Muscle of back (tissue), 3 donors: ENCODE measurements at regions not wholly inside any gene's neighbourhood (a gene's known extent, or its start where the extent isn't known, plus 50 kb on each side); places are given as distances from the start of the nearest gene placed in this dataset.
"Not testable (repeated sequence)": the region's sequence is repeated elsewhere in the genome, so short reads cannot be mapped to it uniquely, and the experiment has no call there.

Source experiments
- DNase-seq, 3 donors: peaks; one replicate each; pipeline versions ENCODE4 v3.0.0 to v3.0.0-alpha.2; 2013

- DNase-seq = no peak
Observed at GRCh38 chr13:112263152-112263551, 113.0 kb upstream of the SPACA7 start.

GRCh38 chr13:112267660-112268059, 108.5 kb upstream of the SPACA7 start:
- no peak for DNase-seq

- no peak for DNase-seq
Observed at GRCh38 chr13:112270951-112271350, 105.2 kb upstream of the SPACA7 start.

- not testable (repeated sequence) for DNase-seq
Observed at GRCh38 chr13:112286733-112287132, 89.4 kb upstream of the SPACA7 start.

- DNase-seq = no peak
Observed at GRCh38 chr13:112320303-112320702, 55.9 kb upstream of the SPACA7 start.

- no peak for DNase-seq
Observed at GRCh38 chr13:112322557-112322956, 53.6 kb upstream of the SPACA7 start.

- no peak for DNase-seq
Observed at GRCh38 chr13:112324116-112324515, 52.0 kb upstream of the SPACA7 start.

- DNase-seq = no peak
Observed at GRCh38 chr13:112325142-112325808, 50.9 kb upstream of the SPACA7 start.

GRCh38 chr13:112325920-112326645, 50.1 kb upstream of the SPACA7 start:
- peak; percentile 3 to 38 (median 15) for DNase-seq
